SK-N-SH (cell line): ENCODE measurements at regions not wholly inside any gene's neighbourhood (a gene's known extent, or its start where the extent isn't known, plus 50 kb on each side); places are given as distances from the start of the nearest gene placed in this dataset.

ENCODE experiments used
- CTCF ChIA-PET: fragments of 300-600, 350-600 bp; formaldehyde crosslinking; extraction: SDS; loops from one replicate; lab custom pipeline; 2021; lab: Yijun Ruan, JAX
- POLR2A ChIA-PET: fragments of 350-600 bp; sonication (Branson Sonifier 250); formaldehyde crosslinking; extraction: SDS; loops from one replicate; lab custom pipeline; 2020; ENCODE audit warnings: antibody characterized with exemption, inconsistent platforms; lab: Yijun Ruan, JAX
- DNase-seq: peaks from one replicate; pipeline ENCODE4 v3.0.0; 2012
- H2AFZ ChIP-seq: fragments of 200-600 bp; sonication (generic); 2 replicates; pipeline ENCODE4 v1.8.1; 2016; ENCODE audit warnings: antibody characterized with exemption, mild to moderate bottlenecking, low read depth
- H3F3A ChIP-seq: fragments of 200-600 bp; sonication (generic); replicated peaks from 2 replicates; pipeline ENCODE3; 2016; ENCODE audit warnings: antibody characterized with exemption, mild to moderate bottlenecking; ENCODE audit not compliant: insufficient read depth
- H3K27ac ChIP-seq, 2 experiments: fragments of 200-500 bp in 1 of 2; fragments of 200-600 bp in 1 of 2; sonication (Bioruptor generic) in 1 of 2; sonication (generic), shearing (Covaris generic) in 1 of 2; 2 replicates each; pipeline versions ENCODE4 v1.5.1 to v1.6.1; 2014 to 2016; ENCODE audit warnings: low read depth in 2 of 2, inconsistent platforms in 1 of 2, low read length in 1 of 2, mild to moderate bottlenecking in 1 of 2, mixed read lengths in 1 of 2
- H3K27me3 ChIP-seq: fragments of 200-600 bp; sonication (generic), shearing (Covaris generic); 2 replicates; pipeline ENCODE4 v1.6.1; 2016; ENCODE audit warnings: mixed run types; ENCODE audit not compliant: insufficient read depth
- H3K36me3 ChIP-seq, 2 experiments: fragments of 200-500 bp in 1 of 2; fragments of 200-600 bp in 1 of 2; sonication (Bioruptor generic) in 1 of 2; sonication (generic) in 1 of 2; replicated peaks in 1 of 2; 2 replicates each; pipeline versions ENCODE3 to v1.5.1; 2014 to 2016; ENCODE audit warnings: low read length in 1 of 2, mild to moderate bottlenecking in 1 of 2; ENCODE audit not compliant: insufficient read depth in 2 of 2, control insufficient read depth in 1 of 2
- H3K4me1 ChIP-seq, 2 experiments: fragments of 200-500 bp in 1 of 2; fragments of 200-600 bp in 1 of 2; sonication (Bioruptor generic) in 1 of 2; sonication (generic), shearing (Covaris generic) in 1 of 2; 2 replicates each; pipeline versions ENCODE4 v1.5.1 to v1.6.1; 2014 to 2016; ENCODE audit warnings: low read depth in 1 of 2, low read length in 1 of 2, mixed run types in 1 of 2; ENCODE audit not compliant: insufficient read depth in 2 of 2, control insufficient read depth in 1 of 2
- H3K4me2 ChIP-seq: fragments of 200-600 bp; sonication (generic), shearing (Covaris generic); 2 replicates; pipeline ENCODE4 v1.6.1; 2017; ENCODE audit warnings: mixed run types
- H3K4me3 ChIP-seq, 2 experiments: fragments of 200-500 bp in 1 of 2; fragments of 200-600 bp in 1 of 2; sonication (Bioruptor generic) in 1 of 2; sonication (generic), shearing (Covaris generic) in 1 of 2; 2 replicates each; pipeline versions ENCODE4 v1.5.1 to v1.8.1; 2014 to 2016; ENCODE audit warnings: low read depth in 2 of 2, inconsistent platforms in 1 of 2, low read length in 1 of 2, mild to moderate bottlenecking in 1 of 2, mixed read lengths in 1 of 2, moderate library complexity in 1 of 2
- H3K79me2 ChIP-seq: fragments of 200-600 bp; sonication (generic); 2 replicates; pipeline ENCODE4 v1.8.1; 2017; ENCODE audit warnings: mild to moderate bottlenecking; ENCODE audit not compliant: insufficient read depth
- H3K9ac ChIP-seq: fragments of 200-600 bp; sonication (generic); 2 replicates; pipeline ENCODE4 v1.6.1; 2017; ENCODE audit warnings: mixed run types
- H3K9me2 ChIP-seq: fragments of 200-600 bp; sonication (generic); 2 replicates; pipeline ENCODE4 v1.6.1; 2017; ENCODE audit warnings: mixed run types
- H3K9me3 ChIP-seq: fragments of 200-600 bp; sonication (generic); 2 replicates; pipeline ENCODE4 v1.6.1; 2017; ENCODE audit warnings: mixed run types, mild to moderate bottlenecking, moderate library complexity
- H4K20me1 ChIP-seq: fragments of 200-600 bp; sonication (generic); 2 replicates; pipeline ENCODE4 v1.6.1; 2017; ENCODE audit warnings: mild to moderate bottlenecking, mixed run types; ENCODE audit not compliant: insufficient read depth
- CHD2 ChIP-seq: fragments of 150-350 bp; IDR thresholded peaks from 2 replicates; pipeline ENCODE4 v1.6.1; 2018; ENCODE audit warnings: low read length; ENCODE audit not compliant: partially characterized antibody
- FOSL2 ChIP-seq: IDR thresholded peaks from 2 replicates; pipeline ENCODE4 v1.4.0; 2012; ENCODE audit warnings: low read depth, mild to moderate bottlenecking, moderate library complexity, borderline replicate concordance
- NFIC ChIP-seq: IDR thresholded peaks from 2 replicates; pipeline ENCODE4 v1.4.0; 2012; ENCODE audit warnings: borderline replicate concordance
- NRF1 ChIP-seq: IDR thresholded peaks from 2 replicates; pipeline ENCODE4 v1.6.1; 2012; ENCODE audit warnings: low read depth, mild to moderate bottlenecking, low read length
- RAD21 ChIP-seq: IDR thresholded peaks from 2 replicates; pipeline ENCODE4 v1.6.1; 2012; ENCODE audit warnings: mild to moderate bottlenecking, low read length
- RCOR1 ChIP-seq: fragments of 150-350 bp; IDR thresholded peaks from 2 replicates; pipeline ENCODE4 v1.6.1; 2017; ENCODE audit warnings: antibody characterized with exemption, low read length
- RFX5 ChIP-seq: IDR thresholded peaks from 2 replicates; pipeline ENCODE4 v1.6.1; 2012; ENCODE audit warnings: mild to moderate bottlenecking, improper control_type of control experiment, low read length
- SIN3A ChIP-seq: IDR thresholded peaks from 2 replicates; pipeline ENCODE4 v1.6.1; 2012; ENCODE audit warnings: low read depth, mild to moderate bottlenecking, low read length, moderate library complexity, borderline replicate concordance
- TCF12 ChIP-seq: IDR thresholded peaks from 2 replicates; pipeline ENCODE4 v1.4.0; 2012
- TEAD4 ChIP-seq: IDR thresholded peaks from 2 replicates; pipeline ENCODE4 v1.4.0; 2012; ENCODE audit warnings: mild to moderate bottlenecking, borderline replicate concordance; ENCODE audit not compliant: insufficient read depth
- YY1 ChIP-seq: IDR thresholded peaks from 2 replicates; pipeline ENCODE4 v1.4.0; 2012; ENCODE audit warnings: low read depth, mild to moderate bottlenecking
- WGBS: methylation state at CpG from one replicate; pipeline ENCODE4 v1.1.6; 2017; ENCODE audit warnings: low lambda C conversion rate; 5-methylcytosine and 5-hydroxymethylcytosine counted together
- TF ChIP-seq, protein P1 (sequence below): IDR thresholded peaks from 2 replicates; pipeline ENCODE4 v1.4.0; 2012; ENCODE audit warnings: low read depth, borderline replicate concordance
- TF ChIP-seq, protein P2 (sequence below): IDR thresholded peaks from 2 replicates; pipeline ENCODE4 v1.4.0; 2012; ENCODE audit warnings: low read depth
- TF ChIP-seq, protein P3 (sequence below): IDR thresholded peaks from 2 replicates; pipeline ENCODE4; 2012

DNA sequence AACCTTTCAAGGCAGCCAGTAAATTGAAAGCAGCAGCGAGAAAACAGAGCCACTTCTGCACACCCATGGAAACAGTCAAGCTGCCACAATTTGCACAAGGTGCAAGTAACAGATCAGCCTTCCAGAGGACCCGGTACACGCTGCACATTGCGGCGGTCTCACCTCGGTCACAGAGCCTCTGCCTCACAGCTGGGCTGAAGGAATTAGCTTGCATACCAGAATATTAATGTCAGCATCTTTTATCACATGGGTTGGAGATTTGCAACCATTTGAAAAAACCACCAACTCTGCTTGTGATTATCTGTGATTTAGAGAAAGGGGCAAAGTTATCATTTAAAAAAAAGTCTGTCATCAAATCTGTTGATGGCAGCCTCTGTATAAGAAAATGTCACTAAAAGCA lies 330.5 kb upstream of the TCF4 start (continued):
- TF ChIP-seq RAD21 = no peak

DNA sequence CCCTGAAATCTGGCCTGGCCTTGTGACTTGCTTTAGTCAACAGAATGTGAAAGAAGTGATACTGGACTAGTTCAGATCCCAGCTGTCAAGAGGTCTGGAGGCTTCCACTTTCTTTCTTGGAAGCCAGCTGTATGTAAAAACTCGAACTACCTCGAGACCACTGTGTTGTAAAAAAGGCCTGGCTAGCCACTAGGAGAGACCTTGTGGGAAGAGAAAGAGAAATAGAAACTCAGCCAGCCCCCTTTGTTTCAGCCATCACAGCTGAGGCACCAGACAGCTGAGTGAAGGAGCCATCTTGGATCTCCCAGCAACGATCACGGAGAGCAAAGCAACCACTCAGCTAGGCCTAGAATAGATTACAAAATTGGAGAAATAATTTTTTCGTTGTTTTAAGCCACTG lies 324.9 kb upstream of the TCF4 start:
- no peak for DNase-seq
- no peaks in the 10 kb centered on the region; a peak in 1 of 4 replicates for H3K4me1 ChIP-seq
- H3K9me3 ChIP-seq = no peaks in the 10 kb centered on the region
- no peaks in the 10 kb centered on the region for H3K9me2 ChIP-seq
- no peaks in the 10 kb centered on the region for H4K20me1 ChIP-seq
- no peaks in the 10 kb centered on the region for H3K36me3 ChIP-seq
- H3K27ac ChIP-seq = no peak overlapping the region
- H3K9ac ChIP-seq = no peak overlapping the region
- no peaks in the 10 kb centered on the region for H3K27me3 ChIP-seq
- ChIA-PET CTCF (interaction anchor here (1.4 kb wide), 1 partner anchor 9 kb away, joined by 4 read pairs; no protein-coding TSS in a partner anchor), POLR2A (no interaction called here)
- H3F3A ChIP-seq = no peaks in the 10 kb centered on the region
- no peak overlapping the region for H3K4me3 ChIP-seq
- TF ChIP-seq, protein P1, sequence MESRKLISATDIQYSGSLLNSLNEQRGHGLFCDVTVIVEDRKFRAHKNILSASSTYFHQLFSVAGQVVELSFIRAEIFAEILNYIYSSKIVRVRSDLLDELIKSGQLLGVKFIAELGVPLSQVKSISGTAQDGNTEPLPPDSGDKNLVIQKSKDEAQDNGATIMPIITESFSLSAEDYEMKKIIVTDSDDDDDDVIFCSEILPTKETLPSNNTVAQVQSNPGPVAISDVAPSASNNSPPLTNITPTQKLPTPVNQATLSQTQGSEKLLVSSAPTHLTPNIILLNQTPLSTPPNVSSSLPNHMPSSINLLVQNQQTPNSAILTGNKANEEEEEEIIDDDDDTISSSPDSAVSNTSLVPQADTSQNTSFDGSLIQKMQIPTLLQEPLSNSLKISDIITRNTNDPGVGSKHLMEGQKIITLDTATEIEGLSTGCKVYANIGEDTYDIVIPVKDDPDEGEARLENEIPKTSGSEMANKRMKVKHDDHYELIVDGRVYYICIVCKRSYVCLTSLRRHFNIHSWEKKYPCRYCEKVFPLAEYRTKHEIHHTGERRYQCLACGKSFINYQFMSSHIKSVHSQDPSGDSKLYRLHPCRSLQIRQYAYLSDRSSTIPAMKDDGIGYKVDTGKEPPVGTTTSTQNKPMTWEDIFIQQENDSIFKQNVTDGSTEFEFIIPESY = no peak
- TF ChIP-seq RFX5 (no peak), NRF1 (no peak), TEAD4 (no peak), RCOR1 (no peak), SIN3A (no peak)
- TF ChIP-seq, protein P2, sequence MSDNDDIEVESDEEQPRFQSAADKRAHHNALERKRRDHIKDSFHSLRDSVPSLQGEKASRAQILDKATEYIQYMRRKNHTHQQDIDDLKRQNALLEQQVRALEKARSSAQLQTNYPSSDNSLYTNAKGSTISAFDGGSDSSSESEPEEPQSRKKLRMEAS = no peak
- 60% methylated on average over 5 of the region's 5 CpGs for WGBS
- no peak overlapping the region for H3K4me2 ChIP-seq
- H2AFZ ChIP-seq = no peak overlapping the region
- H3K79me2 ChIP-seq = no peaks in the 10 kb centered on the region

DNA sequence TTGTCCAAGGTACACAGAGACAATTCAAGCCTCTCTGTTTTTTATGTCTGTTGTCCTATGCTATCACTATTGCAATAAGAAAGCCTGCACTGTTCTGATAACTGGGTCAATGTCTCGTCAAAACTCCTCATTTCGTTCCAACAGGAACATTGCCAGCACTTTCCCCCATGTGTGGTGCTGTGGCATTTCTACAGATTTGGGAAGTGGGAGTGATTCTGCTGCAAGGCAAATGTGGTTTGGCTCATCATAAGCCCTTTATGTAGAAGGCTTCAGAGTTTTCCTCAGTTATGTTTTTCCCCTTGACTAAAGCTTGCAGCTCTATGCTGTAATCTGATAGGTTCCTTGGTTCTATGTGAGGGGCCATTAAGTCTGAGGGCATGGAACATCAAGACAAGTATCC lies 324.1 kb upstream of the TCF4 start:
- H3K4me2 ChIP-seq = no peak overlapping the region
- no peak for TF ChIP-seq CHD2
- TF ChIP-seq FOSL2 = no peak
- no peak for TF ChIP-seq TCF12
- TF ChIP-seq TEAD4 = no peak
- no peak for TF ChIP-seq NFIC
- no peak for TF ChIP-seq RCOR1
- no peak for TF ChIP-seq YY1
- TF ChIP-seq, protein P3, sequence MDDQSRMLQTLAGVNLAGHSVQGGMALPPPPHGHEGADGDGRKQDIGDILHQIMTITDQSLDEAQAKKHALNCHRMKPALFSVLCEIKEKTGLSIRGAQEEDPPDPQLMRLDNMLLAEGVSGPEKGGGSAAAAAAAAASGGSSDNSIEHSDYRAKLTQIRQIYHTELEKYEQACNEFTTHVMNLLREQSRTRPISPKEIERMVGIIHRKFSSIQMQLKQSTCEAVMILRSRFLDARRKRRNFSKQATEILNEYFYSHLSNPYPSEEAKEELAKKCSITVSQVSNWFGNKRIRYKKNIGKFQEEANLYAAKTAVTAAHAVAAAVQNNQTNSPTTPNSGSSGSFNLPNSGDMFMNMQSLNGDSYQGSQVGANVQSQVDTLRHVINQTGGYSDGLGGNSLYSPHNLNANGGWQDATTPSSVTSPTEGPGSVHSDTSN = no peak
- no peak for TF ChIP-seq NRF1
- DNase-seq = no peak
- no peak overlapping the region for H2AFZ ChIP-seq
- no peaks in the 10 kb centered on the region for H3K9me2 ChIP-seq
- H3F3A ChIP-seq = no peaks in the 10 kb centered on the region
- no peaks in the 10 kb centered on the region for H3K79me2 ChIP-seq
- no peaks in the 10 kb centered on the region for H3K36me3 ChIP-seq
- no peak overlapping the region for H3K4me3 ChIP-seq
- H3K4me1 ChIP-seq = no peaks in the 10 kb centered on the region; a peak in 1 of 4 replicates
- ChIA-PET CTCF (interaction anchor here (1.4 kb wide), 1 partner anchor 9 kb away, joined by 4 read pairs; no protein-coding TSS in a partner anchor), POLR2A (no interaction called here)
- 64% methylated on average over 2 of the region's 2 CpGs for WGBS
- H3K9me3 ChIP-seq = no peaks in the 10 kb centered on the region
- H3K27me3 ChIP-seq = no peaks in the 10 kb centered on the region
- H3K9ac ChIP-seq = no peak overlapping the region
- H4K20me1 ChIP-seq = no peaks in the 10 kb centered on the region
- no peak overlapping the region for H3K27ac ChIP-seq
